ENCODE measurements at regions not wholly inside any gene's neighbourhood (a gene's known extent, or its start where the extent isn't known, plus 50 kb on each side); places are given as distances from the start of the nearest gene placed in this dataset.
"Not testable (repeated sequence)": the region's sequence is repeated elsewhere in the genome, so short reads cannot be mapped to it uniquely, and the experiment has no call there.

- not testable (repeated sequence) for DNase-seq
Observed at GRCh38 chr1:185538309-185538898, 195.8 kb upstream of the HMCN1 start.

DNA sequence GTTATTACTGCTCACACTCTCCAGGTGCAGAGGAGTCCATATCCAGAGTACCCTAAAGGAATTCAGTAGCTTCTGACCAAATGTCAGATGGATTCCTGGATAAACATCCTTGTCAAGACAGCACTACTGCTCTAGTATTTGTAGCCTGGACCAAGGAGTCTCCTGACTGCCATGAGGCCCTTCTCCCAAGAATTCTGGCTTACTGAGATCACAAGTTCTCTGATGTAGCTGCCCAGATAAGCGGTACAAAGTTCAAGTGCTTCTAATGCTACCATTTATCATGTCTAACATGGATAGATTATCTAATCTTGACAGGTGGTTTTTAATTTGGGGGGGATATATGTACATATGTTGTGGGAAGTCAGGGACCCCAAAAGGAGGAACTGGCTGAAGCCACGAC is 196.6 kb upstream of the HMCN1 start:
- no peak for DNase-seq

DNA sequence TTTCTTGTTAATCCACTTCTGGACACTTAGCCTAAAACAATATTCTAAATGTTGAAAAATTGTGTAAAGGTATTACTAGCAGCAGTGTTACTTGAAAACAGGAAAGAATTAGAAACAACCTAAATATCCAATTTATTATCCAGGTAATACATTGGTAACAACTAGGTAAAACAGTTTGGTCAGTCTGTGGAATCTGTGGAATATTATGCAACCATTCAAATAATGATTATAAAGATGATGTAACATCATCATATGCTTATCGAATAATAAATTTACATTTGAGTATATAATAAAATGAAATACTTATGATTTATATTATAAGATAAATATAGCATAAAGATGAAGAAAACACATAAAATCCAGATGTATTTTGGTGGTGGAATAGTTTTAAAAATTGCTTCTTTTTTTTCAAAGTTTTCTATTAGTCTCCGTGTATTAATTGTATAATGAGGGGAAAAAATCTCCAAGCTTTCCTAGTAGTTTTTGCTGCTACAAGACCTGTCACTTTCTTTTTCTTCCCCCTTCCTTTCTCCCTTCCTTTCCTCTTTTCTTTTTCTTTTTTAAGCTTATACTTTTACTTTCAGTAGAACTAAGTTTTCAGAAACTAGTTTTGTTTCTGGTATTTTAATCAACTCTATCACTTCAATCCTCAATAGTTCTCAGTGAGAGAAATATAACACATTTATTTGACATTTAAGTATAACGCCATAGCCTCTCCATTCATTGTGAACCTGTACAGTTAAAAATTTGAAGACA is 197.8 kb upstream of the HMCN1 start:
- no peak for DNase-seq

DNA sequence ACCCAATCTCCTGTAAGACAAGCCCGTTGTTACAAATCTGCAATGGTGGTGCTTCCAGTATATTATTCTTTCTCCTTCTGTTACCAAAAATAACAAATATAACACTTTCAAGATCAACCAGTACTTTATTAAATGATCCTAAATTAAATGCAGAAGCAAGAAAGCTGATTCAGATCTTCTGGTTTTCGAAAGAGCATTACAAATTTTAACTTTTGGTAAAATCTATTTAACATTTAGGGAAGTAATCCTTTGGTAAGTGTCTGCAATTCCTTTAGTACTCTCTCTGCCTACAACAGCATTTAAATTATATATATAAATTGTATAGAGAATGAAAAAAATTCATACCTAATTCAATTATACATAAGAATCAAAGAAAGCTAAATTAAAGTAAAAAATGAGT is 198.6 kb upstream of the HMCN1 start:
- no peak for DNase-seq

DNA sequence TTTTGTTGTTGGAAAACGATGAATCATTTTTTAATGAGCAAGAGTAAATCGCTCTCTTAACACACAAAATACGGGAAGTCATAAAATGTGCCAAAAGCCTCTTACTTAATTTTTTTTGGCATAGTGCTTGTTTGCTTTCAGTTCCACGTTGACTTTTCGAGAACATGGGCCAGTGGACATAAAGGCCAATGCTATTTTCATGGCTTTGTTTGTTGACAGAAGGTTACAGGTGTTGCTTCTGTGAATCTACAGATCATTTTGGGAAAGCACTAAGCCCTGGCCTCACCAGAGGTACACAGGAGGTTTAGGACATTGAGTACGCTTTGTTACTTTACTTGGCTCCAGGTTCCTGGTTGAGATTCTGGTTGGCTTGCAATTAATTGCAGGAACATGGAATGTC is 199.4 kb upstream of the HMCN1 start:
- DNase-seq = no peak

GRCh38 chr1:185533596-185533995 is 200.6 kb upstream of the HMCN1 start:
- DNase-seq = no peak

GRCh38 chr1:185532856-185533255 is 201.3 kb upstream of the HMCN1 start:
- no peak for DNase-seq

GRCh38 chr1:185531838-185532237 is 202.4 kb upstream of the HMCN1 start:
- no peak for DNase-seq

GRCh38 chr1:185530215-185530614 is 204.0 kb upstream of the HMCN1 start:
- no peak for DNase-seq

- DNase-seq = no peak
Observed at GRCh38 chr1:185529673-185530072, 204.5 kb upstream of the HMCN1 start.

- DNase-seq = no peak
Observed at GRCh38 chr1:185528084-185528676, 206.0 kb upstream of the HMCN1 start.

GRCh38 chr1:185526344-185527307 is 207.6 kb upstream of the HMCN1 start:
- DNase-seq = no peak

DNA sequence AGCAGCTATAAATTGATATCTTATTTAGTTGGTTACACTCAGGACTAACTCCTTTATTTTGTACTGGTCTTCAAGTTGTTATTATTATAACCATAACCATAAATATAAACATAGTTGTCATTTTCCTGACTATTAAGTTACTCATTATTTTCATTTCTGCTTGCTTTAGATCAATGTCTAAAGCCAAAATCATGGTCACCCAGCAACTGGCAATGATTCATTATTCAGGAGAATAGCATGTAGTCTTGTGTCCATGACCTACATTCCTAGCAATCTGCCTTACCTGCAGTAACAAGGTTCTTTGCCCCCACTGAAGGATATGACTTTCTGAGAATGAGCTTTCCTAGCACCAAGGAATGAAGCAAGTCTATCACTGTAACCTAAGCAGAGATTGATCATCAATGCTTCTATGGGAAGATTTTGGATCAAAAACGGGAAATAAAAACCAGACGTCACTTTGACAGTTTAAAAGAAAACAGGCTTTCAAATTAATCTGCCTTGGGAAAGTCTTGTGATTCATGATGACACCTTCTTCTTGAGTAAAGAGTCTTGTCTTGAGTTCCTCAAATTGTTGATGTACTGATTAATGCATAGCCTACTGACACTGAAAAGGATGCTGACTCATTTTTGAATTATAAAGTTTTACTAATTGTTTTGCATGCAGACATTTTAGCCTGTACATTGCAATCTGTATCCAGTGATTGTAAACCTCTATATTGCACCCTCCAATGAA is 203.3 kb upstream of the IVNS1ABP start:
- no peak for DNase-seq

DNA sequence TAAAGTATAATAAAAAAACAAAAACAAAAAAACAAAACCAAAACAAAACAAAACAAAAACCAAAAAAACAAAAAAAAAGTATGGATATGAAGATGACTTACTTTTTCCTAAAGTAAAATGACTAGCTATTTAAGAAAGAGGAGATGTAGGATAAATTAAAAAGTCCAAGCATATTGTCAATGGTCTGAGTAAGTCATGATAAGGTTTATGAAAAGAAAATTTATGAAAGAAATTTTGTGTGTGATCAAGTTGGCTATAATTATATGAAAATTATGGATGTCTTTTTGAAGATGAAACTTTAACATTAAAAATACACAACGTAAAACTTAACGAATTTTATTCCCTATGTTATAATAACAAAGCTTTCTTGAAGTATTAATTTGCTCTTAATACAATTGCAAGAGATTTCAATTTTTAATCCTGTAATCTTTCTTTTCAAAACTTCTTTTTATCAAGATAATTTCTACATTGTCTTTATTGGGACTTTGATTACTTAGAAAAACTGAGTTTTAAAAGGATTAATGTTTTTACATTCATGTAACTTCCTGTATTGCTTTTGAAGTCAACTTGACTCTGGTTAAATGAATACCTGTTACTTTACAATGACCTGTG is 200.9 kb upstream of the IVNS1ABP start:
- DNase-seq = no peak

GRCh38 chr1:185517301-185517700 is 200.3 kb upstream of the IVNS1ABP start:
- DNase-seq = not testable (repeated sequence)

DNA sequence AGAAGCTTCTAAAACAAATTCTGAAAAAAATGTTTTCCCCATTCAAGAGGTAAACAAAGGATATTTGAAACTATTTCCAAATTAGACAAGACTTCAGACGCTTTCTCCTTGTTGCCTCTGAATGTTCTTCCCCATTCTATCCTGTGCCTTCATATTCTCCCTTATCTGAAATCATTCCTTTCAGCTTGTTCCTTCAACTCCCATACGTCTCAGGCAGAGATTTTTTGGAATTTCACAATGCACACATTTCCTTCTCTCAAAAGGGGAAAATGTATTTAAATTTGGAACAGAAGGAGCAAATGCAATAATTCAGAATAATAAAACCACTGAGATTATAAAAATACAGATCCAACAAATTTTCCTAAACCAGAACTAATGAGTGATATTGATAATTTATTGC is 198.7 kb upstream of the IVNS1ABP start:
- no peak for DNase-seq

- DNase-seq = no peak
Observed at GRCh38 chr1:185514311-185514710, 197.3 kb upstream of the IVNS1ABP start.

- no peak for DNase-seq
Observed at GRCh38 chr1:185512442-185512841, 195.4 kb upstream of the IVNS1ABP start.

DNA sequence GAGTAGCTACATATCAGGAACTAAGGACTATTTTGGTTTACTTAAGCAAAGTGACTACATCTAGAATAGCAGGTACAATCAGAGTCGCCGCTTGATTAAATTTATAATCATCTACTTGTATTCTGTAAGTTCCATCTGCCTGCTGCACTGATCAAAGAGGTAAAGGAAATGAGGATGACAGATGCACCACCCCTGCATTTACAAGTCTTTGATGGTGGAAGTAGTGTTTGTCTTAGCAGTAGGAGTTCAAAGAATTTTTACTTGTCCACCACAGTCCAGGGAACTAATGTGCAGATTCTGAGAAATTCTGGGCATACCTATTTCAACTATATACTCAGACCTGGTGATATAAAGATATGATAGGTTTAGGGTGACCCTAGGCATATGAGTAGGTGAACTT is 184.1 kb upstream of the IVNS1ABP start:
- DNase-seq = no peak

DNA sequence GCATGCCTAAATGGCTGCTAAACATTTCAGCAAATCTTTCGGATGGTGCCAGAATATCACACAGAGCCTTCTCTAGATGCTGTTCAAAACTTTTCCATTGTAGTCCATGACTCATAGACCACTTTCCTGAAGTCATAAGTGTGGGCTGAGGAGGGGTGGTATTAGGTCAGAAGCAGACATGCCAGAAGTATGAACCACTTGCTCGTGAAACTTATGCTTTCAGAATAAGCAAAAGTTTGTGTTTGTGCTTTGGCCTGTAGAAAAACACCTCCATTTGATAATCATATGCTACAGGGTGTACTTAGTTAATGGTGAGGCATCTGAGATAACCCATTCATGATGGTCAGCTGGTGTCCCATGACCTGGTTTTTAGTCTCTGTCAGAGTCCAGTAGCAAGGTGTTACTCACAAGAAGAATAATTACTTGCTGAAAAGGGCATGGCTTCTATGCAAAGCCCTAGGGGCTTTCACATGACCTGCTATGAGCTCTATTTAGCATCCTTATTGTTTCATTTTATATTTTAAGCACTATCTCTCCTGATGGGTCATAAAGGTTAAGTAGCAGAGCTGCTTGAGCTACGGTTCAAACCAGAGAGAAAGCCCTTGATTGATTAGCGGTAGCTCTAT is 183.1 kb upstream of the IVNS1ABP start:
- no peak for DNase-seq

- no peak for DNase-seq
Observed at GRCh38 chr1:185498207-185498606, 181.2 kb upstream of the IVNS1ABP start.

DNA sequence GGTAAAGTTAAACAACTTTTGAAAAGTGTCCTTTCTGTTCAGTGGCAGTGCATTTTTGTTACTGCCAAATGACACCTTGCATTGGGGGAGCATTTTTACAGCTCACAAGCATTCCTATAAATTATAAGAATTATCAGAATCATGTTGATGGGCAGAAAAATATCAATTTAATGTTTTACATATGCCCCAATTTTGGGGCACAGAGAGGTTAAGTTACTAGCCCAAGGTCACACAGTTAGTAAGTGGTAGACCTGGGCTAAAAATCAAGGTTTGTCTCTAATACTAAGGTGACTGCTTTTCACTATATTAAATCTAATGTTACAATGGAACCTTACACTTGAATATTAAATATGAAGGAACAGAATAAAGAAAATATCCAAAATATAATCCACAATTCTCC is 180.1 kb upstream of the IVNS1ABP start:
- no peak for DNase-seq
